GM12891 (cell line): ENCODE measurements at regions not wholly inside any gene's neighbourhood (a gene's known extent, or its start where the extent isn't known, plus 50 kb on each side); places are given as distances from the start of the nearest gene placed in this dataset.

Experiments used
- DNase-seq: peaks from one replicate; pipeline ENCODE4 v3.0.0; 2011; ENCODE audit warnings: low spot score; ENCODE audit not compliant: insufficient read length
- FAIRE-seq: peaks from 2 replicates; lab custom pipeline; 2011; peaks lifted over from hg19 to GRCh38; lab: Jason Lieb, UNC
- PAX5 ChIP-seq: IDR thresholded peaks from 2 replicates; pipeline ENCODE4 v1.6.1; 2011; ENCODE audit warnings: low read length, moderate library complexity, mild to moderate bottlenecking; ENCODE audit not compliant: insufficient read depth, severe bottlenecking
- POLR2A ChIP-seq: IDR thresholded peaks from 2 replicates; pipeline ENCODE4 v1.6.1; 2011; ENCODE audit warnings: low read depth, low read length, control low read depth
- POLR2AphosphoS5 ChIP-seq: IDR thresholded peaks from 2 replicates; pipeline ENCODE4 v1.6.1; 2011; ENCODE audit warnings: low read depth, low read length, control low read depth
- POU2F2 ChIP-seq: IDR thresholded peaks from 2 replicates; pipeline ENCODE4 v1.6.1; 2011; ENCODE audit warnings: low read depth, mild to moderate bottlenecking, control low read depth, low read length, moderate library complexity
- SPI1 ChIP-seq: IDR thresholded peaks from 2 replicates; pipeline ENCODE4 v1.6.1; 2011; ENCODE audit warnings: low read depth, low read length, control low read depth
- TAF1 ChIP-seq: IDR thresholded peaks from 2 replicates; pipeline ENCODE4 v1.6.1; 2011; ENCODE audit warnings: low read depth, low read length, control low read depth

DNA sequence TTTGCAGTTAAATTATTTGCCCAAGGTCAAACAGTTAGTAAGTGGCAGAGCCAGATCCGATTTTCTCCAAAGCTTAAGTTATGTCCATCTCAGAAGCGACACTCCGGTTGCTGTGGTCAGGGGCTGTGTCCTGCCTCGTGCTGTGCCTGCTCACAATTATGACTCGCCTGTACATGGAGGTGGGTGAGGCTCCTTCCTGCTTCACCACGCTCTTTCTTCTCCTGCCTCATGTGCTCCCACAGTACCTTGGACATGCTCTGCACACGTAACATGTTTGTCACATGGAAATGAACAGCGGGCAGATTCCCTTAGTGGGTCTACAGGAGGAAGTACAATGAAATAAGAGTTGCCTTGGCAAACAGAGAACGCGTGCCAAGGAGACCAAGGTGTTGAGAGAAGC is 62.2 kb upstream of the CCND2 start:
- FAIRE-seq (no peak), DNase-seq (no peak)

DNA sequence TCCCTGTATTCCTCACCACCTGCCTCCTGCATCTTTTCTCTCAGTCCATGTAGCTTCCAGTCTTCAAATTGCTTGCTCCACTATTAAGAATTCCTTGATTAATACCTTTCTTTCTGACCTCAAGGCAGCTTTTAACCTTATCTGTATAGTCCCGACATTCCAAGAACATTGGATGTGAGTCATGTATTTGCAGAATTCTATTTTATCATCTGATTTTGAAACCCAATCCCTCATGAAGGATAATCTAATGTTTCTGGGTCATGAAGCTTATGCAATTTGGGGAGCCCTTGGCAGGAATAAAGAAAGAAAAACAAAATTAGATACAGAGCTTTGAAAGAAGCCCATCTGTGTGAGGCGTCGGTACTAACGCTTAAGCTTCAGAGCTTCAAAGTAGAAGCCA is 63.4 kb upstream of the CCND2 start:
- FAIRE-seq (no peak), DNase-seq (no peak)
- TF ChIP-seq PAX5 = no peak
- no peak for TF ChIP-seq POLR2AphosphoS5
- TF ChIP-seq POU2F2 = no peak
- TF ChIP-seq TAF1 = no peak
- TF ChIP-seq SPI1 = no peak
- no peak for TF ChIP-seq POLR2A

More for the DNA sequence above, 62.2 kb upstream of the CCND2 start:
- TF ChIP-seq POLR2AphosphoS5 = no peak
- no peak for TF ChIP-seq POU2F2
- no peak for TF ChIP-seq SPI1
- no peak for TF ChIP-seq TAF1
- TF ChIP-seq PAX5 = no peak
- no peak for TF ChIP-seq POLR2A

DNA sequence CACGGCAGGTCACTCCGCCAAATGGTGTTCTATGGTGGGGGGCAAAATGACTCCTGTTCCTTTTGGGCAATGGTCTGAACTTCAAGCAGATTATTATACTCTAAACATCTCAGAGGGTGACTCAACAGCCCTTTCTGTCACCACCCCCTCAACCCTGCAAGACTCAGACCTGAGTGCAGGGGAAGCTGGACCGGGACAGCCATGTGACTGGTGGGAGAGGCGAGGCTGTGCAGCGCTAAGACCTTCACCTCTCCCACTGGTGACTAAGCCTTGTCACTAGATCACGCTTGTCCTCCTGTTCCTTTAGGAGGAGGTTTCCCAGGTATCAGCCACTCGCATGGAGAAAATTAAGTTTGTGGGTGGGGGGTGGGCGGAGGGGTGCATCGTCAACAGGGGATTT is 67.1 kb upstream of the CCND2 start:
- no peak for TF ChIP-seq SPI1
- TF ChIP-seq POLR2A = no peak
- no peak for TF ChIP-seq PAX5
- TF ChIP-seq TAF1 = no peak
- no peak for TF ChIP-seq POLR2AphosphoS5
- TF ChIP-seq POU2F2 = no peak
- DNase-seq (no peak), FAIRE-seq (no peak)

DNA sequence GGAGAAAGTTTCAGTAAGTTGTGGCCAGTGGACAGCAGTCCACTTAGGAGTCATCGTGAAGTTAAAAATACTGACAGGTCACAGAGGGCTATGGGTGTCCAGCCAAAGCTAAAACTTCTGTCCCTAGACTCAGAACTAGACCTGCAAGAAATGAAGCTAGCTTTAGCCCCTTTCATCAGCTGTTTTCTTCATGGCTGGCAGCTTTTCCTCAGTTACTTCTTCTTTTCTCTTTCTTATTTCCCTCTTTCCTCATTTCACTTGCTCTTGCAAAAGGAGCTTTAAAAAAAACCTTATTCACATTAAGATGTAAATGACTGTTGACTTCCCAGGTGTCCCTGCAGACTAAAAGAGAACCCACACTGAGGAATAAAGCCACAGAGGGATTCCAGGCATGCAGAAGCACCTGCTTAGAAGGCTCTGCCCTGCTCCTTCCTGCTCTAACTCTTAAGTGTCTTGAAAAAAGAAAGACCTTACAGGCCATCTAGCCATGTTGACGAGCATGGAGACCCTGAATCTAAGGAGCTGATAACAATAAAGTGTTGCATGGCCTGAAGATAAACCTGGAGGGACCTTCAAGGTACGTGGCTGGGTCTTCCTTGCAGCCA is 69.7 kb upstream of the CCND2 start:
- FAIRE-seq = no peak

DNA sequence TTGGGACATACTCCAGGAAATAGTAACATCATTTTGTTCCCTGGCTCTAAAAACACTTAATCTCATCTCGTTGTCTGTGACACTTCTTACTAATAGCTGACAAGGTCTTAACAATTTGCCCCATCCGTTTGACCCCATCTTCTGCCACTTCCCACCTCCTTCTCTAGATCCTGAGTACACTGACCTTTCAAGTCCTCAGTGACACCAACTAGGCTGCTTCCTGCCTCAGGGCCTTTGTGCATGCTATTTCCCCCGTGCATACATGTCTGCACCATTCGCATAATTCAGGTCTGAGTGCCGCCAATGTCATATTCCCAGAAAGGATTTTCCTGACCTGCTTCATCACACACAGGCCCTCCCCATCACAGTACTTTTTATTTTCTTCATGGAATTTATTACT is 70.6 kb upstream of the CCND2 start:
- FAIRE-seq (no peak), DNase-seq (no peak)
- TF ChIP-seq POLR2A (no peak), POLR2AphosphoS5 (no peak), TAF1 (no peak), PAX5 (no peak), POU2F2 (no peak), SPI1 (no peak)

More for the DNA sequence above, 69.7 kb upstream of the CCND2 start:
- TF ChIP-seq POLR2AphosphoS5 (no peak), SPI1 (no peak), POU2F2 (no peak), TAF1 (no peak), POLR2A (no peak)
- DNase-seq = no peak

DNA sequence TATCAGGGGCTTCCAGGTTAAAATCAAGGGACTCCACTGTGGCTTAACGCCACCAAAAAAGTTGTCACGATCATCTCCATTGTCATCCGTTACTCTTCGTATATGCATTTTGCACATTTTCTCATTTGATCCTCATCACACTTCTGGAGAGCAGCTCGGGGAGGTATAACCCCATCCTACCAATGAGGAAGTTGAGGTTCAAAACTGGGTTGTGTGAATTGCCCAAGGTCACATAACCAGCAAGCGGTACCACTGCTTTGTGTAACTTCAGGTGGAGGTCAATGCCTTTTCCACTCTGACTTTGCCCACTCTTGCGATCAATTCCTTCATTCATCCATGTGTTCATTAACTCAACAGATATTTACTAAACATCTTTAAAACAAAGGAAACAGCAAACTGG is 71.1 kb upstream of the CCND2 start:
- FAIRE-seq (no peak), DNase-seq (no peak)
- no peak for TF ChIP-seq POLR2A
- TF ChIP-seq SPI1 = no peak
- TF ChIP-seq POU2F2 = no peak
- TF ChIP-seq POLR2AphosphoS5 = no peak
- TF ChIP-seq TAF1 = no peak
- TF ChIP-seq PAX5 = no peak

DNA sequence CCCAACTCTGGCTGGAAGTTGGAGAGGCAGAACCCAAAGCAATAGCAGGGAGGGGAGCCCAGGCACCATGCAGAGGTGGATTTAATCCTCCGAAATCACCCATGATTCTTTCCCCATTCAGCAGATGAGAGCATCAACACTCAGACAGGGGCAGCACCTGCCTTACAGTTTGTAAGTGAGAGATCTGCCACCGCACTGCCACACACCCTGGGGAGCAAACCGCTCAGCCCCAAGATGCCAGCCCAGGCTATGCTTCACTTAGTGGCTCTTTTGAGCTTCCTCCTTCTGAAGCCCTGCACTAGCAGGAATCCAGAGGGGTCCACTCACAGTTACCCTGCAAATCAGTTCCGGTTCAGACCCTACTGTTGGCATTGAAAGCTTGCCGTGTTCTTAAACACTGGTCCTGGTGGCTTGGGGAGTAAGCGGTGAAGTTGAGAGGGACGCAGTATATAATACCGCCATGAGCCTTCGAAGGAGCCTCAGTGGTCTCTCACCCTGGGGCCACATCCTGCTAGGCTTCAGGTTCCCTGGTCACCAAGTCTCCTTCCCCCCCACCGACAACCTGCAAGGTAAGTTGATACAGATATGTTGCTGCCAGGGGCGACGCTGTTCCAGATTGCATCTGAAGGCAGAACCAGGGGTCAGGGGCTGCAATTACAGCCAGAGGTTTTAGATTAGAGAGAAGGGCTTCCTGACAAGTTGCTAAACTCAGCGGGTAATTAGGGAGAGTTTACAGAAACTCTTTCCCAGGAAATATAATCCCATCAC is 72.0 kb upstream of the CCND2 start:
- DNase-seq = no peak
- FAIRE-seq = no peak
- no peak for TF ChIP-seq POU2F2
- TF ChIP-seq PAX5 = no peak
- no peak for TF ChIP-seq SPI1
- TF ChIP-seq POLR2A = no peak
- no peak for TF ChIP-seq POLR2AphosphoS5
- TF ChIP-seq TAF1 = no peak

DNA sequence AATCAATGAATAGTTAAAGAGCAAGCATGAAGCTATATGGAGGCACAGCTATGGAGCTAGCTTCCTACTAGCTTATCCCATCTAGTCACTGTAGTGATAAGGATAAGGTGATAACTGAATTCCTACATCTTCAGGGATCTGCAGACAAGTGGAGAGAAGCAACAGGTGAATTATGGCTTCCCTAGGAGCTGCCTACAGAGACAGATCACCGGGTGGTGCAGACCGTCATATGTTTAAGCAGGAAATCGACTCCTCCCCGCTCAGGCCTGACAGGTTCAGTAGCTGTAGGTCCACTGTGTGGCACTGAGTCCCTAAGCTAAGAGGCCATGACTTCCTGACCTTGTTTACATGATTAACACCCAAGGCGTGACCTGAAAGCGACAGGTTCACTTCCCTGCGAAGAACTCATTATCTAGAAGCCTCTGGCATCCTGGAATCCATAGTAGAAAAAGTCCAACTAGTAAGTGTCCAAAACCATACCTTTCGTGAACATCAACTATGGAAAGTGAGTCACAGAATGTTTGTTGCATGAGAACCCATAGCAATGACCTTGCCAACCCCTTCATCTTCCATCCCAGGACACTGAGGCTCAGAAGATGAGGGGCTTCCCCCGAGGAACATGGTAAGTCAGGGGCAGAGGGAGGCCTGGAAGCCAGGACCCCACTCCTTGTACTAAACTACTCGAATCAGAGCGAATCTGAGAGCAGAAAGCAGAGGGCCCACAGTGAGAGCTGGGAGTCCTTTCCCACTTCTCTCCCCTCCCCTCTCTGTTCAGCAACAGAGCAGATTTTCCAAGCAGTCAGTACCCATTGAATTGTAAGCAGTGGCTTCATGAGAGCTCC is 75.4 kb upstream of the CCND2 start:
- DNase-seq (no peak), FAIRE-seq (no peak)
- TF ChIP-seq SPI1 = no peak
- no peak for TF ChIP-seq POLR2AphosphoS5
- no peak for TF ChIP-seq POU2F2
- TF ChIP-seq TAF1 = no peak
- TF ChIP-seq POLR2A = no peak
- no peak for TF ChIP-seq PAX5

DNA sequence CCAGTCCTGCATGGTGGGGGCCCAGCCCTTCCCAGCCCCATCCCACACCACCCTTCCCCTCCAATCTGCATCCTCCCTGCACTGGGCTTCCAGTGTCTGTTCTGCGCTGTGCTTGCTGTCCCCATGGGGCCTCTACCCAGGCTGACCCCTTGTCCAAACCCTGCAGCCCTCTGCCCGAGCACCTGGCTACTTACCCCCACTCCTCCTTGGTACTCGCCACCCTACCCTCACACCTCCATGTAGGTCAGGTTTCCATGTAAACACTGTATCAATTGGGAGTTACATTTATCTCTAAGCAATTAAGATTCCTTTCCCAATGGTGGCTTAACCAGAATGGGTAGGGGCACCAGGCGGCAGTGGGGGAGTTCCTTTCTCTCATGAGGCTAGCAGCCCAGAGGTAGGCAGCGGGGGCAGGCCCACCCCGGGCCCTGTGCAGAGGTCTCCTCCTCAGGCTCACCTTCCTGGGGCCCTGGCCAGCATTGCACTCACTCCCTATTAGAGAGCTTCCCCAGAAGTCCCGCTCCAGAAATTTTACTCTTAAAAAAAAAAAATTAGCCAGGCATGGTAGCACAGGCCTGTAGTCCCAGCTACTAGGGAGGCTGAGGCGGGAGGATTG is 76.6 kb upstream of the CCND2 start:
- DNase-seq (no peak), FAIRE-seq (no peak)
- TF ChIP-seq TAF1 (no peak), POU2F2 (no peak), POLR2A (no peak), POLR2AphosphoS5 (no peak), PAX5 (no peak)
